WTC11 (cell line): ENCODE measurements at regions not wholly inside any gene's neighbourhood (a gene's known extent, or its start where the extent isn't known, plus 50 kb on each side); places are given as distances from the start of the nearest gene placed in this dataset.

Experiments used
- ATAC-seq: fragments of 200-7000 bp; cut with Tn5 transposase; 2 replicates; pipeline ENCODE4 v1.10.0; 2021; ENCODE audit warnings: mild to moderate bottlenecking, moderate library complexity
- CTCF ChIA-PET: fragments of 300-600 bp; sonication (Branson Sonifier 250); formaldehyde crosslinking; loops from one replicate; lab custom pipeline; 2021; ENCODE audit warnings: antibody characterized with exemption; lab: Charles Lee
- POLR2A ChIA-PET: fragments of 350-600 bp; sonication (Branson Sonifier 250); formaldehyde crosslinking; loops from one replicate; lab custom pipeline; 2021; ENCODE audit warnings: antibody characterized with exemption; lab: Charles Lee
- DNase-seq: peaks from one replicate; pipeline ENCODE4 v3.0.0; 2021; ENCODE audit warnings: low spot score
- H3K27ac Mint-ChIP-seq: 2 replicates; pipeline ENCODE4 v1.8.0; 2021; ENCODE audit warnings: mixed read lengths
- H3K27me3 Mint-ChIP-seq: 2 replicates; pipeline ENCODE4 v1.8.0; 2021; ENCODE audit warnings: low read depth, mild to moderate bottlenecking, moderate library complexity, mixed read lengths
- H3K36me3 Mint-ChIP-seq: 2 replicates; pipeline ENCODE4 v1.8.0; 2021; ENCODE audit warnings: mixed read lengths
- H3K4me1 Mint-ChIP-seq: 2 replicates; pipeline ENCODE4 v1.8.0; 2022; ENCODE audit warnings: mixed read lengths
- H3K4me3 Mint-ChIP-seq: 2 replicates; pipeline ENCODE4 v1.8.0; 2021; ENCODE audit warnings: mild to moderate bottlenecking, moderate library complexity, mixed read lengths
- H3K9me3 Mint-ChIP-seq: 2 replicates; pipeline ENCODE4 v1.8.0; 2021; ENCODE audit warnings: mixed read lengths
- CBFB ChIP-seq: sonication (generic); formaldehyde crosslinking; IDR thresholded peaks from 2 replicates; pipeline ENCODE4 v1.8.1; 2022; ENCODE audit warnings: mild to moderate bottlenecking, low read depth, missing genetic modification reagents
- CREB1 ChIP-seq: sonication (generic); formaldehyde crosslinking; IDR thresholded peaks from 2 replicates; pipeline ENCODE4 v1.8.0; 2023; ENCODE audit warnings: mild to moderate bottlenecking, missing genetic modification reagents
- CTCF ChIP-seq: fragments of 200-600 bp; IDR thresholded peaks from 2 replicates; pipeline ENCODE4 v1.8.0; 2022; ENCODE audit warnings: antibody characterized with exemption
- E2F4 ChIP-seq: sonication (generic); formaldehyde crosslinking; IDR thresholded peaks from 2 replicates; pipeline ENCODE4 v1.8.1; 2022; ENCODE audit warnings: low read depth, mild to moderate bottlenecking, moderate library complexity, missing genetic modification reagents, borderline replicate concordance
- FOXK1 ChIP-seq: sonication (generic); formaldehyde crosslinking; IDR thresholded peaks from 2 replicates; pipeline ENCODE4 v1.8.0; 2022; ENCODE audit warnings: mild to moderate bottlenecking, moderate library complexity, missing genetic modification reagents
- GRHL2 ChIP-seq: fragments of 250-450 bp; sonication (Bioruptor Pico); IDR thresholded peaks from 2 replicates; pipeline ENCODE4 v1.8.0; 2022; ENCODE audit warnings: mild to moderate bottlenecking, moderate library complexity; ENCODE audit not compliant: insufficient replicate concordance, severe bottlenecking
- GTF2I ChIP-seq: fragments of 250-450 bp; sonication (Bioruptor Pico); conservative IDR thresholded peaks from 2 replicates; pipeline ENCODE4 v1.4.0; 2021; ENCODE audit warnings: mild to moderate bottlenecking
- MYBL2 ChIP-seq: sonication (generic); formaldehyde crosslinking; IDR thresholded peaks from 2 replicates; pipeline ENCODE4 v1.8.1; 2023; ENCODE audit warnings: mild to moderate bottlenecking, moderate library complexity, missing genetic modification reagents
- NFATC4 ChIP-seq: fragments of 250-450 bp; sonication (Bioruptor Pico); IDR thresholded peaks from 2 replicates; pipeline ENCODE4 v1.9.0; 2021; ENCODE audit warnings: mild to moderate bottlenecking
- NR1H2 ChIP-seq: sonication (generic); formaldehyde crosslinking; IDR thresholded peaks from 2 replicates; pipeline ENCODE4 v1.9.0; 2021; ENCODE audit warnings: mild to moderate bottlenecking, moderate library complexity, missing genetic modification reagents
- NR3C1 ChIP-seq: sonication (generic); formaldehyde crosslinking; conservative IDR thresholded peaks from 2 replicates; pipeline ENCODE4 v1.8.1; 2023; ENCODE audit warnings: low read depth, mild to moderate bottlenecking, missing genetic modification reagents
- OVOL2 ChIP-seq: fragments of 250-450 bp; sonication (Bioruptor Pico); IDR thresholded peaks from 2 replicates; pipeline ENCODE4 v1.9.0; 2021; ENCODE audit warnings: mild to moderate bottlenecking, borderline replicate concordance
- PRDM15 ChIP-seq: sonication (generic); formaldehyde crosslinking; IDR thresholded peaks from 2 replicates; pipeline ENCODE4 v1.8.0; 2022; ENCODE audit warnings: missing genetic modification reagents
- RELA ChIP-seq: sonication (generic); formaldehyde crosslinking; IDR thresholded peaks from 2 replicates; pipeline ENCODE4 v1.8.1; 2022; ENCODE audit warnings: missing genetic modification reagents, mild to moderate bottlenecking, borderline replicate concordance
- USF1 ChIP-seq: sonication (generic); formaldehyde crosslinking; IDR thresholded peaks from 2 replicates; pipeline ENCODE4 v1.8.0; 2022; ENCODE audit warnings: mild to moderate bottlenecking, missing genetic modification reagents
- ZNF232 ChIP-seq: sonication (generic); formaldehyde crosslinking; IDR thresholded peaks from 2 replicates; pipeline ENCODE4 v1.8.0; 2022; ENCODE audit warnings: mild to moderate bottlenecking, missing genetic modification reagents
- ZNF317 ChIP-seq: sonication (generic); formaldehyde crosslinking; IDR thresholded peaks from 2 replicates; pipeline ENCODE4 v1.8.1; 2023; ENCODE audit warnings: low read depth, mild to moderate bottlenecking, moderate library complexity, missing genetic modification reagents, borderline replicate concordance
- ZNF416 ChIP-seq: fragments of 250-450 bp; sonication (Bioruptor Pico); IDR thresholded peaks from 2 replicates; pipeline ENCODE4 v1.9.0; 2021; ENCODE audit warnings: mild to moderate bottlenecking, inconsistent platforms
- ZNF532 ChIP-seq: fragments of 250-450 bp; sonication (Bioruptor Pico); IDR thresholded peaks from 2 replicates; pipeline ENCODE4 v1.9.0; 2021; ENCODE audit warnings: mild to moderate bottlenecking, borderline replicate concordance
- ZNF671 ChIP-seq: fragments of 250-450 bp; sonication (Bioruptor Pico); IDR thresholded peaks from 2 replicates; pipeline ENCODE4 v1.8.0; 2021; ENCODE audit warnings: mild to moderate bottlenecking
- TF ChIP-seq, protein P1 (sequence below): sonication (generic); formaldehyde crosslinking; IDR thresholded peaks from 2 replicates; pipeline ENCODE4 v1.8.0; 2022; ENCODE audit warnings: mild to moderate bottlenecking, missing genetic modification reagents
- TF ChIP-seq, protein P2 (sequence below): sonication (generic); formaldehyde crosslinking; IDR thresholded peaks from 2 replicates; pipeline ENCODE4 v1.8.1; 2022; ENCODE audit warnings: mild to moderate bottlenecking, moderate library complexity, missing genetic modification reagents
- TF ChIP-seq, protein P3 (sequence below): sonication (generic); formaldehyde crosslinking; IDR thresholded peaks from 2 replicates; pipeline ENCODE4 v1.8.1; 2023; ENCODE audit warnings: mild to moderate bottlenecking, missing genetic modification reagents

- TF ChIP-seq CREB1 (CRISPR knock-in tag) (no peak), GTF2I (no peak), ZNF532 (CRISPR knock-in tag) (no peak), NFATC4 (CRISPR knock-in tag) (no peak), MYBL2 (CRISPR knock-in tag) (no peak), FOXK1 (CRISPR knock-in tag) (no peak), ZNF671 (CRISPR knock-in tag) (no peak), ZNF232 (CRISPR knock-in tag) (no peak), ZNF416 (CRISPR knock-in tag) (no peak), NR1H2 (no peak), CBFB (CRISPR knock-in tag) (no peak)
- TF ChIP-seq, protein P1, sequence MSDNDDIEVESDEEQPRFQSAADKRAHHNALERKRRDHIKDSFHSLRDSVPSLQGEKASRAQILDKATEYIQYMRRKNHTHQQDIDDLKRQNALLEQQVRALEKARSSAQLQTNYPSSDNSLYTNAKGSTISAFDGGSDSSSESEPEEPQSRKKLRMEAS: no peak
Measured at GRCh38 chr2:228949831-228950230, 321.3 kb downstream of the PID1 start (continued).

GRCh38 chr2:228945710-228946109, 325.4 kb downstream of the PID1 start:
- Mint-ChIP-seq H3K4me1 (no peaks in the 10 kb centered on the region), H3K27me3 (no peaks in the 10 kb centered on the region), H3K4me3 (no peak overlapping the region), H3K9me3 (peaks cover 19% of the 10 kb centered on the region; the same call in 1 of the 2 replicates), H3K27ac (no peak overlapping the region), H3K36me3 (no peaks in the 10 kb centered on the region)
- POLR2A ChIA-PET: no interaction called here
- DNase-seq (no peak), ATAC-seq (no peak)
- CTCF ChIA-PET: no interaction called here
- TF ChIP-seq ZNF317 (CRISPR knock-in tag) (no peak), PRDM15 (CRISPR knock-in tag) (no peak), USF1 (no peak), E2F4 (CRISPR knock-in tag) (no peak), CTCF (no peak), GRHL2 (no peak), OVOL2 (CRISPR knock-in tag) (no peak), RELA (CRISPR knock-in tag) (no peak), NR3C1 (no peak)
- TF ChIP-seq, protein P1: no peak
- TF ChIP-seq, protein P2, sequence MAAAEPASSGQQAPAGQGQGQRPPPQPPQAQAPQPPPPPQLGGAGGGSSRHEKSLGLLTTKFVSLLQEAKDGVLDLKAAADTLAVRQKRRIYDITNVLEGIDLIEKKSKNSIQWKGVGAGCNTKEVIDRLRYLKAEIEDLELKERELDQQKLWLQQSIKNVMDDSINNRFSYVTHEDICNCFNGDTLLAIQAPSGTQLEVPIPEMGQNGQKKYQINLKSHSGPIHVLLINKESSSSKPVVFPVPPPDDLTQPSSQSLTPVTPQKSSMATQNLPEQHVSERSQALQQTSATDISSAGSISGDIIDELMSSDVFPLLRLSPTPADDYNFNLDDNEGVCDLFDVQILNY (CRISPR knock-in tag): no peak
- TF ChIP-seq, protein P3, sequence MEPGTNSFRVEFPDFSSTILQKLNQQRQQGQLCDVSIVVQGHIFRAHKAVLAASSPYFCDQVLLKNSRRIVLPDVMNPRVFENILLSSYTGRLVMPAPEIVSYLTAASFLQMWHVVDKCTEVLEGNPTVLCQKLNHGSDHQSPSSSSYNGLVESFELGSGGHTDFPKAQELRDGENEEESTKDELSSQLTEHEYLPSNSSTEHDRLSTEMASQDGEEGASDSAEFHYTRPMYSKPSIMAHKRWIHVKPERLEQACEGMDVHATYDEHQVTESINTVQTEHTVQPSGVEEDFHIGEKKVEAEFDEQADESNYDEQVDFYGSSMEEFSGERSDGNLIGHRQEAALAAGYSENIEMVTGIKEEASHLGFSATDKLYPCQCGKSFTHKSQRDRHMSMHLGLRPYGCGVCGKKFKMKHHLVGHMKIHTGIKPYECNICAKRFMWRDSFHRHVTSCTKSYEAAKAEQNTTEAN (CRISPR knock-in tag): no peak
- TF ChIP-seq, all 79 proteins: peak for 0
